HG02852 (cell line): ENCODE measurements at regions not wholly inside any gene's neighbourhood (a gene's known extent, or its start where the extent isn't known, plus 50 kb on each side); places are given as distances from the start of the nearest gene placed in this dataset.

Experiments
- ATAC-seq: cut with Tn5 transposase; IDR thresholded peaks from one replicate; pipeline ENCODE4 v1.9.1; 2021; ENCODE audit warnings: mild to moderate bottlenecking, moderate library complexity; ENCODE audit not compliant: unreplicated experiment

DNA sequence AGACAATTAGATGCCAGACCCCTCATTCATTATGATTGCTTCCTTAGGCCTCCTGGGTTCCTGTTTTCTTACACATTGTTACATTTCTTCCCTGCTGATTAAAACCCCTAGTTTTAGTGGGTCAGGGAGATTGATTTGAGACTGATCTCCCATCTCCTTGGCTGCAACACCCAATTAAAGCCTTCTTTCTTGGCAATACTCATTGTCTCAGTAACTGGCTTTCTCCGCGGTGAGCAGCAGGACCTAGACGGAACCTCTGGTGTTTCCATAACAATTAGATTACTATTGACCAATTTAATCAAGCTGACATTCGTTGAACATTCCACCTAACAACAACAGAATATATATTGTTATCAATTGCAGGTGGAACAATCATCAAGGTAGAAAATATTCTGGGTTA, 1676.4 kb upstream of the SLC39A10 start:
- no peak for ATAC-seq

DNA sequence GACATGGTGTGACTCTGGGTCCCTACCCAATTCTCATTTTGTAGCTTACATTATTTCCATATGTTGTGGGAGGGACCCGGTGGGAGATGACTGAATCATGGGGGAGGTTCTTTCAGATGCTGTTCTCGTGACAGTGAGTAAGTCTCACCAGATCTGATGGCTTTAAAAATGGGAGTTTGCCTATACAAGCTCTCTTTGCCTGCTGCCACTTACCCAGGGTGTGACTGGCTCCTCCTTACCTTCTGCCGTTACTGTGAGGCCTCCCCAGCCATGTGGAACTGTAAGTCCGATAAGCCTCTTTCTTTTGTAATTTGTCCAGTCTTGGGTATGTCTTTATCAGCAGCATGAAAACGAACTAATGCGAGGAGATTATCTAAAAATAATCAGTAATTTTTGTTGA, 1683.2 kb upstream of the SLC39A10 start:
- ATAC-seq, result no peak

DNA sequence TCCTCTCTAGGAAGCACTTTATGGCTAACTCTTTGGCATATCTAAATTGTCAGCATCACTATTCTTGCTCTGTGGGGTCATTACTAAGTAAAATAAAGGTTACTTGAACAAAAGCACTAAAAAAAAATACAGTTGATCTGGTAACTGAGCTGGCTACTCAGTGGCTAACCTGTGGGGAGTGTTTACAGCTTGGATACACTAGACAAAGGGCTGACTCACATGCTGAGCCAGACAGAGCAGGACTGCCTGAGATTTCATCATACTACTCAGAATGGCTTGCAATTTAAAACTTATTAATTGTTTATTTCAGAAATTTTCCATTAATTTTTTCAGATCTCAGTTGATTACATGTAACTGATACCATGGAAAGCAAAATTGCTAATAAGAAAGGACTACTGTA, 1690.4 kb upstream of the SLC39A10 start:
- ATAC-seq, result no peak

DNA sequence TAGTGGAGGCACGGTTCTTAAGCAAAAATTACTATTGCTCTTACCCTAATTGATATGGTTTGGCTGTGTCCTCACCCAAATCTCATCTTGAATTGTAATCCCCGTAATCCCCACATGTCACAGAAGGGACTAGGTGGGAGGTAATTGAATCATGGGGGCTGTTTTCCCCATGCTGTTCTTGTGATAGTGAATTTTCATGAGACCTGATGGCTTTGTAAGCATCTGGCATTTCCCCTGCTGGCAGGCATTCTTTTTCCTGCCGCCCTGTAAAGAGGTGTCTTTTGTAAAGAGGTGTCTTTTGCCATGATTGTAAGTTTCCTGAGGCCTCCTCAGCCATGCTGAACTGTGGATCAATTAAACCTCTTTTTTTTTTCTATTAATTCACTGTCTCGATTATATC, 1691.8 kb upstream of the SLC39A10 start:
- ATAC-seq, result no peak

DNA sequence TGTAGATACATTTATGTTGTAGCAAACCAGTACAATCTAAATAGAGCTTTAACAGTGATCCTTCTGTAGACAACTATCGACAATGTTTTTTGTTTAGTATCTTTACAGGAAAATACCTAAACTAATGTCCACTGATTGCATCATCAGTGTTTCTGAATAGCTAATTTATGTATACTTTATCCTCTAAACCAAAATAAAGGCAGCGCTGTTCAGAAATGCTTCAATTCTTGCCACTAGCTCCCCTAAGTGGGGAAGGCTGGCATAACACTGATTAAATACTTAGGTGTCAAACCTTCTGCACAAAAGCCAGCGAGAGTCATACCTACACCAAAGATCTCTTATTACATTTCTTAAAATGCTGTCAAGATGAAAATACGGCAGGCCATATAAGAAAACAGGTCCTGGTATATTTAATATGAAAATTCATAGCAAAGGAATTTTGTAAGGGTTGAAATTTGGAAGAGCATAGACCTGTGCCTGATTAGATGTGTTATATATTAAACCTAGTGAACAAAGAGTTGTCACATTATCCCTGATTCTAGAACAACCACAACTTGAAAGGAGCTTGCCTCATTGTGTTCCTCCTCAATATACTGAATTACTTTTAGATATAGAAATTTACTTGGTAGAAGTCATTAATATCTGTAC, 1693.4 kb upstream of the SLC39A10 start:
- peak; percentile 62 for ATAC-seq

DNA sequence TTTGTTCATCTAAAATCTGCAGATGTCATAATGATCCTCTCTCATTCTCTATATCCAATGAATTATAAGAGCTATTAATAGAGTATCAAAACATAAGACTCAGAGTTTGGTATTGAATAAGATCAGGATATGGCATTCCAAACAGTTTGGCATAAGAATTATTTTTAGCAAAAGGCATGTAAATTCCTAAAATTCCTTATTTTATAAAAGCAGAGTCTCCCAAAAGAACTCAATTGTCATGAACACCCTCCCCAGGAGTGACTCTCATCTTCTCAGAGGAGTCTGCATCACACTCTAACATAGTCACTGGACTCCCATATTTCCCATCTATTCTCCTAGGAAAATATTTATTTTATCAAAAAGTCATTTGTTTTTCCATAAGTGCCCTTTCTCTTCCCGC, 1710.2 kb upstream of the SLC39A10 start:
- no peak for ATAC-seq

DNA sequence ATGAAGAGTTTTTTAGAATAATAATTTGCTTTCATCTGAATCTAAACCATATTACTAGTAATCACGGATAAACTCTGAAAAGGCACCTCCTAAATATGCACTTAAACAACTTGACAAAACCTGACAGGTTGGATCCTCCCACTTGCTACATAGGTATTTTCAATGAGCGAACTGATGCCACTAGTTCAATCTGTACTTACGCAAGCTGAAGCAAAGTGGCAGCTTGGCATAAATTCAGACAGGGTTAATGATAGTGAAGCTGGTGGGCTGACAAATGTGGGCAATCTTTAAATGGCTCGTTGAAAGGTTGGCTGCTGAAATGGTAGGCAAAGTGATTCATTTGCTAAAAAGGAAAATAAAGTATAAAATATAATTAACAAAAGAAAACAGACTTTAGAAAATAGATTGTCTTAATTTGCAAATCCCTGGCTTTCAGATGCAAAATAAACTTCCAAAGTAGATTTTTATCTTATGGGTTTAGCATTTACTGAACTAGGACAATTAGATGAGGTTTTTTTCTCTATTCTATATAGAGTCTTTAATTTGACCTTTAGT, 1713.5 kb upstream of the SLC39A10 start:
- ATAC-seq, result no peak

DNA sequence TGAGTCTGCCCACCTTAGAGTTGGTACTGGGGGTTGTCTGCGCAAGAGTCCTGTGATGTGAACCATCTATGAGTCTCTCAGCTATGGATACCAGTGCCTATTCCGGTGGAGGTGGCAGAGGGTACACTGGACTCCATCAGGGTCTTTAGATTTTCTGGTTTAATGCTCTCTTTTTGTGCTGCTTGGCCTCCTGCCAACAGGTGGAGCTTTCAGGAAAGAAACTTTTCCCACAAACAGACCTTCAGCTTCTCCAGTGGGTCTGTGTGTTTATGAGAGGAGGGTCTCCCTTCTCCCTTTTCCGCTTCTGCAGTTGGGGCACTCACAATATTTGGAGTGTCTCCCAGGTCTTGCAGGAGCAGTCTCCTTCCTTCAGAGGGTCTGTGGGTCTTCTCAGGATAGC, 1721.9 kb upstream of the SLC39A10 start:
- ATAC-seq, result no peak

DNA sequence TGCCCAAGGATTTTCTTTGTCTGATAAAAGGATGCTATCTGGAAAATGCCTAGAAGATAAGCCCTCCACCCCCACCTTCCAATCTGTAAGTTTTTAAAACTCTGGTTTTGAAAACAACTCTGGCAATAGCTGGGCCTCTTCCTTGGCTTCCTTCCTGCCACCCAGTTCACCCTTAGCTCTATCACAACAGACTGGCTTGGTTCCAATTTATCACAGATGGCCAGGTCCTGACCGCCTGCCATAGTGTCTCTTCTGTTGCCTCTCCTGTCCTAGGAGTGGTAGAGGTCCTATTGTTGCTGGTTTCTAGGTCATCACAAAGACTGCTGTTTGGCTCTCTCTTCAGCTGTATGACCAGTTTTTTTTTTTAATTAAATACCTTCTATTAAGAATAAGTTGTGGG, 1727.9 kb upstream of the SLC39A10 start:
- no peak for ATAC-seq

DNA sequence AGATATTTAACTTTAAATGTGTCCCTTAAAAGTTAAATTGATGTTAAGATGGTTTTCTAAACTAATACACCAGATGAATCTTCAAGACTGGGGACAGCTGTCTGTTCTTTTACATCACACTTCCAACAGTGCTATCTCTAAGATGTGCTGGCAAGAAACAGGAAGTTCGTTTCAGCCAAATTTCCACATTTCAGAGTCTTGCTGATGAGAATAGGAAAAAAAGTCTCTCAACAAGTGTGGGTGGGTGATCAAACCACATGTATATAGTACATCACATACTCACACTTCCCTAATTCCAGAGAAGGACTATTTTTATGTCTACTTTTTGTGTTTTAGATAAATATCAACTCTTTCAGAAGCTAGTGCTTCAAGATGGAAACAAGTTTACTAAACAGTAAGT, 1712.8 kb upstream of the TMEFF2 start:
- no peak for ATAC-seq

DNA sequence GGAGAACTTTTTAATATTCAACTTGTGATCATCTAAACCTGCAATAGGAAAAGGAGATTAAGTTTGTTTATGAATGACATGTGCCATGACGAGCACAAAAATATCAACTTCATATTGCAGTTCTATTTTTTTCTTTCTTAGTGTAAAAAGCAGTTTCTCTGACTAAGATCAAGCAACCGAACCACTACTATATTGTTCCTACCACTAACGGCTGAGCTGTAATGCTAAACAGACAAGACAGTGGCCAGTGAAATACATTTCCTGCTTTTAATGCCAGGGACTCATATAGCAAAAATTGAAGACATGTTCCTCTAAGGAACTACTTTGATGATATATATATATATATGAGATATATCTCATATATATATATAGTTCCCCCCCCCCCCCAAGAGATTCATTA, 1705.6 kb upstream of the TMEFF2 start:
- no peak for ATAC-seq

DNA sequence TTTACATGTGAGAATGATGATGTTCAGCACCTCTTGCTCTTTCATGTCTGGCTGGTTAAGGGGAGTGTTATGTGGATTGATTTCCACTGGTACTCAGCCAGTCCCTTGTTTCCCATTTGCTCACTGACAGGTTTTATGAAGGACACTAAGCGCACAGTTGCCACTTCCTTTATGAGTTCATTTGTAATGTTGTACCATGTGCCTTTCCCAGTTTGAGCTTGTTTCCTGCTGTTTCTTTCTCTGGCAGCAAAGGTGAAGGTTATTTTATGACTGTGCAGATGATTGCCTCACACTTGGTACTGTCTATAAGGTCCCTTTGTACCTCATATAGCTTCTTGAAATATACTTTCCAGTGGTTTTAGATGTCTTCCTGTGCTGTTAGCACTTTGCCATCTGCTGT, 1700.5 kb upstream of the TMEFF2 start:
- ATAC-seq, result no peak

DNA sequence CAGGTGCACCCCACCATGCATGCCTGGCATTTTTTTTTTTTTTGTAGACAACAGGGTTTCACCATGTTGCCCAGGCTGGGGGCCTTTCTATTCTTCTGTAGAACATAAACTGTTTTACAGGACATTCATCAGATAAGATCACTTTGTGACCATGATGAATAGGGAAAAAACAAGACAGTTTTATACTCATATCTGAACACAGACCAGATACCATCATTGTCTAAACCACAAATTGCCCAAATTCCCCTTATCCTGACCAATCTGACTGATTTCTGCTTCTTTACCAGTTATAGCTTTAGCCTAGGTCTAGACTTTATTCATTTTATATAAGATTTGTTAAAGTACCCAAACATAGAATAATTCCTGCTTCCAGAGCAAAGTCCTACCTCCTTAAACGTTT, 1699.3 kb upstream of the TMEFF2 start:
- ATAC-seq, result peak; percentile 40

DNA sequence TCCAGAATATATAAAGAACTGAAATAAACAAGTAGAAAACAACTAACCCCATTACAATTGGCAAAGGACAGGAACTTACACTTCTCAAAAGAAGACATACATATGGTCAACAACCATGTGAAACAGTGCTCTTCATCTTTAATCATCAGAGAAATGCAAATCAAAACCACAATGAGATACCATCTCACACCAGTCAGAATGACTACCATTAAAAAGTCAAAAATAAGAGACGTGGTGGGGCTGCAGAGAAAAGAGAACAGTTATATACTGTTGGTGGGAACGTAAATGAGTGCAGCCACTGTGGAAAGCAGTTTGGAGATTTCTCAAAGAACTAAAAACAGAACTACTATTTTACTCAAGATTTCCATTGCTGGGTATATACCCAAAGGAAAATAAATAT, 1696.3 kb upstream of the TMEFF2 start:
- peak; percentile 66 for ATAC-seq

DNA sequence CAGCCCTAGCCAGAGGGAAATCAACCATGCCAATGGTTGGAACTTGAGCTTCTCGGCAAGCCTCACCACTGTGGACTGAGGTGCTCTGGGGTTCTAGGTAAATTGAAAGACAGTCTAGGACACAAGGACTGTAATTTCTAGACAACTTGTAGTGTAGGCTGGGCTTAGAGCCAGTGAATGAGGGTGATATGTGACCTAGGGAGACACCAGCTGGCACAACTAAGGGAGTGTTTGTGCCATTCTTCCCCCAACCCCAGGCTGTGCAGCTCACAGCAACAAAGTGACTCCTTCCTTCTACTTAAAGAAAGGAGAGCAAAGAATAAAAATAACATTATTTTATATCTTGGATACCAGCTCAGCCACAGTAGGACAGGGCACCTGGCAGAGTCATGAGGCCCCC, 1690.7 kb upstream of the TMEFF2 start:
- ATAC-seq, result no peak

DNA sequence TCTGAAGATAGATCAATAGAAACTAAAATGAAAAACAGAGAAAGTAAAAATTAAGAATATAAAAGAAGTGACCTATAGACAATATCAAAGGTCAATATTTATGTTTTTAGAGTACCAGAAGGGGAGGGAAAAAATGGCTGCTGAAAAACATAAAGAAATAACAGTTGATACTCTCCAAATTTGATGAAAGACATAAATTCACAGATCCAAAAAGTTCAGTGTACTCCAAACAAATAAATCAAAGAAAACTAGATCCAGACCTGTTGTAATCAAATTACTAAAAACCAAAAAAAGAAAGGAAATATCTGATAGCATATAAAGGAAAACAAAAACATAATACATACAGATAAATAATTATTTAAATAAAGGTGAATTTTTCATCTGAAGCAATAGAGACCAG, 1689.1 kb upstream of the TMEFF2 start:
- no peak for ATAC-seq

DNA sequence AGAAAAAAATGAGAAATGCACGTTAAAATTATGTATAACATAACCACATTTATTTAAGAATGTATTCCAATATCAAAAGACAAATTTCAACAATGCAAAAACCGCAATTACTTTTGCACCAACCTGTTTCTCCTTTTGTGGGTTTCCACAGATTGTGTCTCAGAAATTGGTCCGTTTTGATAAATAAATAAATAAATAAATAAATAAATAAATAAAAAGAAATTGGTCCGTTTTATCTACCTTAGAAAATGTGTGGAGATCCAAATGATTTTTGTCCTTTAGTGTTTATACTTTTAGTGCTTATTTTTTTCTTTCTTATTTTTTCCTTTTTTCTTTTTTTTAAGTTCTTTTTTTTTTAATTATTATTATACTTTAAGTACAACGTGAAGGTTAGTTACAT, 1682.2 kb upstream of the TMEFF2 start:
- no peak for ATAC-seq

DNA sequence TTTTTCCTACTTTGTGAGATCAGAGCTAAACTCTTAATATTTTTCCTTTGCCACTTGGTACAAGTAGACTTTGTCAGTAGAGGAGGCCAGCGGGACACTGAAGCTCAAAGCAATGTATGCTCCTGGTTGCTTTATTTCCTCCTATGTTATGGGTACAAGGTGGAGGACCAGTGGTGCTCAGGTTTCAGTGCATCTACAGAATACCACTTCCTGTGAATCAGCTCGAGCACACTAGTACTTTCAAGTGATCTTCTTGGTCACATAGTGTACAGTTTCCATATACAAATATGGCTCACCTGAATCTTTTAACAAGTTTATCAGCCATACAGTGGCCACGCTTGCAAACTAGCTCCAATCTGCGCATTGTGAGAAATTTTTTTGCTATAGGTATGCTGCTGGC, 1674.8 kb upstream of the TMEFF2 start:
- ATAC-seq, result no peak

DNA sequence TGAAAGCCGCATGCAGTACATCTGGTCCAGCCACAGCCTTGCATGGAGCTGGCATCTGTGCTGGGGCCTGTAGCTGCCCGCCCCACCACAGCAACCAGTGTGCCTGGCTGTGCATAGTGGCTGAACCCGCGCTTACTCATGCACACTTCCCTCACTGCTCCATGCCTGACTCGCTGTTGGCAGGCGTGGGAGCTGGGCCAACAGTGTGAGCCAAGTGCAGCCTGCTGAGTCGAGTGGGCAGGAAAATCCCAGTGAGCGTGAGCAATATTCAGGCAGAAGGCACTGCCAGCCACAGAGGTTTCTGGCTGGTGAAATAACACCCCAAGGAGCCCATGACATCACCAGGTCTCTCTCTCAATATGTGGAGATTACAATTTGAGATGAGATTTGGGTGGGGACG, 1674.1 kb upstream of the TMEFF2 start:
- ATAC-seq, result no peak

DNA sequence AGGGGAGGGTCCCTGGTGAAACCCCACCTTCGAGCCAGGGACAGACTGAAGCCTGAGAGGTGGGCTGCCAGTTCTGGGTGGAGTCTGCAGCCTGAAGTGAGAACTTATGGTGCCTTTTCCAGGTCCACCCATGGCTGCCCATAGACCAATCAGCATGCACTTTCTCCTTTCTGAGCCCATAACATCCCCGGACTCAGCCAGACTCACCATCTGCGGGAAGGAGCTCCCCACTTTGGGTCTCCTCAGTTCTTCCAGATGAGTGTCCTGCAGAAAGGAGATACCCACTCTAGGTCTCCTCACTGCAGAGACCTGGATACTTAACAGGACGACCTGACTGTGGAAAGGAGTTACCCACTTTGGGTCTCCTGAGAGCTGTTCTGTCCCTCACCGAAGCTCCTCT, 1673.4 kb upstream of the TMEFF2 start:
- no peak for ATAC-seq

DNA sequence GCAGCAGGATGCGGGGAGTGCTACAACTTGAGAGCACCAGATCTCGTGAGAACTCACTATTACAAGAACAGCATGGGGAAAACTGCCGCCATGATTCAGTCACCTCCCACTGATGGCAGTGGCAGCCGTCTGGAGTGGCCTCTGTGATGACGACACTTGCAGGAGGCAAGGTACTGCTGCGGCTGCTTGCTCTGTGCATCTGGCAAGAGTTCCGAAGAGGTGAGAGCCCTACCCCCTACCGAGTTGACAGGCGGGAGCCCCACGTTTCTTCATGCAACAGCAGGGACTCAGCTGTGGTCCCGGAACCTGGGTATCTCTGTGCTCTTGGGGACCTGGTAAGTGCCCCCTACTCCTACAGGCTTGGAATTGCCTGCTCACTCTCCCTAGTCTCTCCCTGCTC, 1672.7 kb upstream of the TMEFF2 start:
- ATAC-seq, result no peak

DNA sequence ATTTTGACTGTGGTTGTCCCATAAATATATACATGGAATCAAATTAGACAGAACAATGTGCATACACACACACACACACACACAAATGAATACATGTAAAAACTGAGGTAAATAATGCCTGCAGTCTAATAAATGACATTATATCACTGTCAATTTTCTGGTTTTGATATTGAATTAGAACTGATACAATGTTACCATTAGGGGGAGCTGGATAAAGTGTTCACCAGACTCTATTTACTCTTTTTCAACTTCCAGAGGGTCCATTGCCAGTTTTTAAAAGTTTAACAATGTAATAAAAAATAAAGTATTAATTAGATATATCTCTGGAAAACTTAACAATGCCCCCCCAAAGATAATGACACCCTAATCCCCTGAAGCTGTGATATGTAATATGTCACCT, 1666.8 kb upstream of the TMEFF2 start:
- ATAC-seq, result no peak

DNA sequence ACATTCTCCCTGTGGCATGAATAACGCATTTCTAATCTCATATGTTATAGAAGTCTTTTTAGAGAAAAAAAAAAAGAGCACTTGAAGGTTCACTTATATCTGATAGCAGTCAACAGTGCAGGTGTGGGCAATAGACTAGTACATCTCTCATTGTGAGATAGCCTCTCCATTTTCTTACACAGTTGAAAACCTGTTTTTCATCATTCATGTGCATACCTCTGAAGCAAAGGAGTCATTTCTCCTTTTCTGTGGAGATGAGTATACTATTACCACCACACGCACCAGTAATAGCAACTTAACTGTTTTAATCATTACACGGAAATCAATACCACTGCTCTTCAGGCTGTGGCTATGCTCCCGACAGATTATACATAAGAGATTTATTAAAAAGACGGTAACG, 1653.3 kb upstream of the TMEFF2 start:
- no peak for ATAC-seq
